GM21717 (cell line): ENCODE measurements at regions not wholly inside any gene's neighbourhood (a gene's known extent, or its start where the extent isn't known, plus 50 kb on each side); places are given as distances from the start of the nearest gene placed in this dataset.
"Not testable (repeated sequence)": the region's sequence is repeated elsewhere in the genome, so short reads cannot be mapped to it uniquely, and the experiment has no call there.

Experiments
- ATAC-seq: cut with Tn5 transposase; IDR thresholded peaks from one replicate; pipeline ENCODE4 v1.9.1; 2021; ENCODE audit warnings: mild to moderate bottlenecking, moderate library complexity; ENCODE audit not compliant: unreplicated experiment

- no peak for ATAC-seq
Observed at GRCh38 chr4:161329852-161330251, 833.9 kb downstream of the FSTL5 start.

- no peak for ATAC-seq
Observed at GRCh38 chr4:161321706-161322105, 842.1 kb downstream of the FSTL5 start.

DNA sequence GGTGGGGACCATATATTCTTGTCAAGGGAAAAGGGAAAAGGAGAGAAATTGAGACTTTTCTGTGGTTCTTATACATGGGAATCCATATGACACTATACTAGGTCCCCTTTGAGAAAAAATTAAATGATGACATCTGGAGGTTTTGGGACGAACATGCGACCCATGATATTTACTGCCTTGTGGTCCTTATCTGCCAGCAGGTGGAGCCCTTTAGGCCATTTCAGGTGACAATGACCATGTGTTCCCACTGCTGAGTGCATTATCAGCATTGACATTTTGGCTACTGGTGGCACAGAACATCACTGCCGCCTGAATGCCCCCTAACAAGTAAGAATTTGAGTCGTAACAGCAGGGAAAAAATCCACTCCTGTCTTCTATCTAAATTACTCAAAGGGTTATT is 843.4 kb downstream of the FSTL5 start:
- ATAC-seq, result peak; percentile 78

DNA sequence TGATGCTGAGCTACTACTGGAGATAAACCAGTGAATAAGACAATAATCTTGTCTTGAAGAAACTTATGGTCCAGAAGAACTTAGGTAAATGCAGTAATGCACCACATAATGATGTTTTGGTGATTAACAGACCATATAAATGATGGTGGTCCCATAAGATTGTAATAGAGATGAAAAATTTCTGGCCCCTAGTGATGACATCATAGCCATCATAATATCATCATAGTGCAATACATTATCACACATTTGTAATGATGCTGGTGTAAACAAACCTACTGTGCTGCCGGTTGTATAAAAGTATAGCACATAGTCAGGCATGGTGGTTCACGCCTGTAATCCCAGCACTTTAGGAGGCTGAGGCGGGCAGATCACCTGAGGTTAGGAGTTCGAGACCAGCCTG is 846.8 kb downstream of the FSTL5 start:
- ATAC-seq, result no peak

DNA sequence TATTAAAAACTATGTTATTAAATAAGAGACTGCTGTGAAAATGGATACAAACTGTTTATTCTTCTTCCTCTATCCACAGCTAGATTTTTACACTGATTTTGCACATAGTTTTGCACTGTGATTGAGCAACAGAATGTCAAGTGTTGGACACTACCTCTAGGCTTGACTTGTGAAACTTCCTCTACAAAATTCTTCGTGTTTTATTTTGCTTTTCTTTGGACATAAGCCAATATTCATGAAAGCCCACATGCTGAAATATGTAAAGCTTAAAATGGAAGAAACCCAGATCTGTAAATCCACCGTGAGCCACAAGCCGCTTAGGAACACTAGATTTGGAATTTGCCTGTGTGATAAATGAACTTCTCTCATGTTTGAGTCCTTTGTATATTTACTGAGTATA is 849.4 kb downstream of the FSTL5 start:
- no peak for ATAC-seq

DNA sequence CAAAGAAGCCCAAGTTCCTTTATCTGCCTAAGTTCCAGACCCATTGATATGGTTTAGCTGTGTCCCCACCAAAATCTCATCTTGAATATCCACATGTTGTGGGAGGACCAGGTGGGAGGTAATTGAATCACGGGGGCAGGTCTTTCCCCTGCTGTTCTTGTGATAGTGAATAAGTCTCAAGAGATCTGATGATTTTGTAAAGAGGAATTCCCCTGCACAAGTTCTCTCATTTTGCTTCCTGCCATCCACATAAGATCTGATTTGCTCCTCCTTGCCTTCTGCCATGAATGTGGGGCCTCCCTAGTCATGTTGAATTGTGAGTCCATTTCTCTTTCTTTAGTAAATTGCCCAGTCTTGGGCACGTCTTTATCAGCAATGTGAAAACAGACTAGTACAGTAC is 860.2 kb downstream of the FSTL5 start:
- ATAC-seq, result no peak

DNA sequence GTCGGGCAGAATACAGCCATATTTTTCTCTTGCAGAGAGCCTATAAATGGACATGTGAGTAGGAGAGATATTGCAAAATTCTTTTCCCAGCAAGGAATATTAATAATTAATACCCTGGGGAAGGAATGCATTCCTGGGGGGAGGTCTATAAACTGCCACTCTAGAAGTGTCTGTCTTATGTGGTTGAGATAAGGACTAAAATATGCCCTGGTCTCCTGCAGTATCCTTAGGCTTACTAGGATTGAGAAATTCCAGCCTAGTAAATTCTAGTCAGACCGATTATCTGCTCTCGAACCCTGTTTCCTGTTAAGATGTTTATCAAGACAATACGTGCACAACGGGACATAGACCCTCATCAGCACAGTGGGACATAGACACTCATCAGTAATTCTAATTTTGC is 872.6 kb downstream of the FSTL5 start:
- ATAC-seq, result no peak

GRCh38 chr4:161287678-161288352 is 876.0 kb downstream of the FSTL5 start:
- peak; percentile 91 for ATAC-seq

- no peak for ATAC-seq
Observed at GRCh38 chr4:161285461-161285860, 878.3 kb downstream of the FSTL5 start.

DNA sequence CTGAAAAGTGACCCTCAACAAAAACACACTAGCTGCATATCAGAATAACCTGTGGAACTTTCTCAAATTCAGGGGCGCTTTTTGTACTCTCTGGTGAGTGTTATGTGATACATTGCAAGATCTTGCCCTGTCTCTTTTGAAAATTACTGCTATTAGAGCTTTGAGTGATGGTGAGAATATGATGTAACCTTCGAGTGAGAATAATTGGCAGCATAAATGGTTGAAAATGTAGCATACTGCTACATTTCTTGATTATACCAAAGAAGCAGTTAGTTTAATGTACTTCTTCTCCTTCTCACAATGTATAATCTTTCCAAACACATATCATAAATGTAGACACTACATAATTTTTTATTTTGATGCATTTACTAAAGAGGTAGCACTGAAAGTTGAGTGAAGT is 882.9 kb downstream of the FSTL5 start:
- ATAC-seq, result no peak

GRCh38 chr4:161279095-161279494 is 884.7 kb downstream of the FSTL5 start:
- ATAC-seq, result no peak

GRCh38 chr4:161277150-161277787 is 886.5 kb downstream of the FSTL5 start:
- ATAC-seq, result not testable (repeated sequence)

- ATAC-seq, result no peak
Observed at GRCh38 chr4:161273607-161274006, 890.2 kb downstream of the FSTL5 start.

DNA sequence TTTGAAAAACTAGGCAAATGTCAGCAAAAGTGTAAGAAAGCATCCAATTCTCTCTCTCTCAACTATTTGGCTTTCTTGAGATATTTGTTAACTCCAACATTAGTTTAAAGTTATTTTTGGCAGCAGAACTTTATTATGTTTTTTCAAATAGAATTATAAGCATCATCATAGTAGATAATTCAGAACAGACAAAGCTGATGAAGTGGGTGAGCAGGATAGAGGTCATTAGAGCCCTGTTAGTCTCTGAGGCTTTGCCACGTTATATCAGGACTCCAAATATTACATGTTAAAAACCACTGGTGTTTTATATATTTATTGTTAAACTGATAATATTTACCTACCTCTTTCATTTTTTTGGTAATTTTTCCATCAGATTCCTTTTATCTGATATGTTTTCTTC is 903.0 kb downstream of the FSTL5 start:
- ATAC-seq, result no peak

GRCh38 chr4:161256716-161257115 is 907.1 kb downstream of the FSTL5 start:
- ATAC-seq, result peak; percentile 58

DNA sequence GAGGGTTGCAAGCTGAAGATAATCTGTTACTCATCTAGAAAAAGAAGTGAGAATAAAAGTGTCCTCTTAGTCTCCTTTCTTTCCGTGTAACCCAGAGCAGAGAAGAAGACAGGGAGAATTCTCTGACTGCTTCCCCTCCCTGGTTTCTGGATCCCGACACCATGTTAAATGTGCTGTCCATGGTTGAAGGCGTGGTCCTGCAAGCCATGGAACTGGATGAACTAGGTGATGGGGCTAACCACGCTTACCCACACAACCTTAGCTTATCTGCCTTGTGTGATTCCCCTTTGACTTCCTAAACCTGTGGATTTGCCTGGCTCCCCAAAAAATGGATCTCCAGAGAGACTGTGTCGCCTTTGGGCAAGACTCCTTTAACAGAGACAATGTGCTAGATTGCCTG is 907.6 kb downstream of the FSTL5 start:
- ATAC-seq, result no peak

- ATAC-seq, result no peak
Observed at GRCh38 chr4:161254375-161254774, 909.4 kb downstream of the FSTL5 start.

DNA sequence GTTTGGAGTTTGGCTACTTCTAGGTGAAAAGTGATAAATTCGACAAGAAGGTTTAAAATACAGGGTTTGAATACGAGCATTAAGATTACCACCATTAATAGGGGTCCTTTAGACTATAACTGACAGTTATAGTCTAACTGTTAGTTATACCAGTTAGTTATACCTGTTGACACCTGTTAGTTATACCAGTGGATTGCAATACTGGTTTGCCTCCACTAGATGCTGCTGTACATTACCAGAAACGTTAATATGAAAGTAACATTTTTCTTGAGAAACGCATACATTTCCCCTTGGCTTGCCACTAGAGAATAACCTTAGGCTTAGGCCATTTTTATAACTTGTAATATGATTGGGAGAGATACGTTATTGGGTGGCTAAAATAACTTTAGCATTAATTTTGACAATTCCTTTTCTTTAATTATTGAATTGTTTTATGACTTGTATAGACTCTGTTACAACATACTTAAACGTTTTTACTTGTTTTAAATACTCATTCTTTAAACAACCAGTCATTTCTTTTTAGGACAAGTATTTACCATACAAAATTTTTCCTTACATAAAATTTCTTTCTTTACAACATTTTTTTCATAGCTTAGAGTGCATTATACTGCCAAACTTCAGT is 911.2 kb downstream of the FSTL5 start:
- peak; percentile 83 for ATAC-seq

- no peak for ATAC-seq
Observed at GRCh38 chr4:161249779-161250440, 913.9 kb downstream of the FSTL5 start.

GRCh38 chr4:161248880-161249279 is 914.9 kb downstream of the FSTL5 start:
- ATAC-seq, result no peak

DNA sequence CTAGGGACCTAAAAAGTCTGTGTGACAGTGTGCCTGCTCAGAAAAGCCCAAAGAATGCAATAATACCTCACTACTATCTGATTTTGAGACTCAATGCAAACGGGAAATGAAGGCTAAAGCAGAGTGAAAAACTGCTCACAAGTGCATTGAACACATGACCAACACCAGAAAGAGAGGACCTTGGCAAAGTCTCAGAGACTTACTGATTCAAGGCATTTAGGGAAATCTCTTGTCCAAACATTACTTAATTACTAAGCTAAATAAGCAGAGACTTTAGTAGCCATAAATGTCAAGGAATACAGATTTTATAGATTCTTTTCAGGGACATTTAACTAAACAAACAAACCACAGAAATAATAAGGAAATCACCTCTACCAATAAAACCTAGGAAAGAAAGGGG is 916.0 kb downstream of the FSTL5 start:
- no peak for ATAC-seq

DNA sequence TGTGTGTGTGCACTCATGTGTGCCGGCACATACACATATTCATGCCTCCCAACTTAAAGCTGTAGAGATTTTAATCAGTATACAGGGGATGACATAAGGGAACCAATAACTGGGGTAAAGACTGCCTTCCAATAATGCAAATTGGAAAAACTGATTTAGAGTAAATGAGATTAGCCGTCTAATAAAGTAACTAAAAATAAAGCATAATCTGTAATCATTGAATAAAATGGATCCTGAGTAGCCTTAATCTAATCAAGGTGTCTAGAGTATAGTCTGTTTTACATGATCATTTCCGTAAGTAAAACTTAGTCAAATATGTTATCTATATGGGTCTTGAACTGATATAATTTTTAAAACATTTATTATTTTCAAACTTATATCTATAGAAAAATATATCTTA is 925.8 kb downstream of the FSTL5 start:
- ATAC-seq, result no peak
